SK-N-SH treated with all-trans-retinoic acid at 6 μM for 48 hours (cell line): ENCODE measurements at regions not wholly inside any gene's neighbourhood (a gene's known extent, or its start where the extent isn't known, plus 50 kb on each side); places are given as distances from the start of the nearest gene placed in this dataset.

ENCODE experiments used
- ATAC-seq: fragments of 200-7000 bp; cut with Tn5 transposase; 3 replicates; pipeline ENCODE4 v1.9.1; 2020; ENCODE audit warnings: mild to moderate bottlenecking, moderate library complexity
- ARNTL ChIP-seq: fragments of 450-650 bp; formaldehyde crosslinking; IDR thresholded peaks from 2 replicates; pipeline ENCODE4 v1.5.0; 2020; ENCODE audit warnings: low read depth, mild to moderate bottlenecking, moderate library complexity, borderline replicate concordance
- BACH2 ChIP-seq: fragments of 250-450 bp; sonication (Bioruptor Pico); IDR thresholded peaks from 2 replicates; pipeline ENCODE4 v1.9.0; 2021; ENCODE audit warnings: mild to moderate bottlenecking, borderline replicate concordance
- CREB5 ChIP-seq: fragments of 250-450 bp; sonication (Bioruptor Pico); IDR thresholded peaks from 2 replicates; pipeline ENCODE4 v1.5.1; 2020; ENCODE audit warnings: low read depth, mild to moderate bottlenecking, moderate library complexity
- CSDC2 ChIP-seq: fragments of 250-450 bp; sonication (Bioruptor Pico); IDR thresholded peaks from 2 replicates; pipeline ENCODE4 v1.5.0; 2020; ENCODE audit warnings: mild to moderate bottlenecking, moderate library complexity
- CSRNP3 ChIP-seq: fragments of 250-450 bp; sonication (Bioruptor Pico); IDR thresholded peaks from 2 replicates; pipeline ENCODE4 v1.5.1; 2021; ENCODE audit warnings: mild to moderate bottlenecking, moderate library complexity
- ESRRG ChIP-seq: fragments of 250-450 bp; sonication (Bioruptor Pico); IDR thresholded peaks from 2 replicates; pipeline ENCODE4 v1.6.1; 2021; ENCODE audit warnings: mild to moderate bottlenecking
- ISL1 ChIP-seq: fragments of 250-450 bp; sonication (Bioruptor Pico); IDR thresholded peaks from 2 replicates; pipeline ENCODE4 v2.1.2; 2022; ENCODE audit warnings: mild to moderate bottlenecking, moderate library complexity
- OSR1 ChIP-seq: fragments of 250-450 bp; sonication (Bioruptor Pico); IDR thresholded peaks from 2 replicates; pipeline ENCODE4 v1.8.0; 2022; ENCODE audit warnings: moderate library complexity, mild to moderate bottlenecking, inconsistent platforms
- PPARA ChIP-seq: fragments of 250-450 bp; sonication (Bioruptor Pico); IDR thresholded peaks from 2 replicates; pipeline ENCODE4 v1.5.0; 2020; ENCODE audit warnings: mild to moderate bottlenecking, borderline replicate concordance
- RARB ChIP-seq: fragments of 250-450 bp; sonication (Bioruptor Pico); IDR thresholded peaks from 2 replicates; pipeline ENCODE4 v1.8.0; 2021; ENCODE audit warnings: mild to moderate bottlenecking, moderate library complexity
- TOX ChIP-seq: fragments of 250-450 bp; sonication (Bioruptor Pico); IDR thresholded peaks from 2 replicates; pipeline ENCODE4 v1.8.0; 2021; ENCODE audit warnings: mild to moderate bottlenecking, moderate library complexity, borderline replicate concordance
- ZC3H10 ChIP-seq: fragments of 250-450 bp; sonication (Bioruptor Pico); IDR thresholded peaks from 2 replicates; pipeline ENCODE4 v1.5.1; 2021; ENCODE audit warnings: mild to moderate bottlenecking, moderate library complexity
- ZFP3 ChIP-seq: fragments of 250-450 bp; sonication (Bioruptor Pico); IDR thresholded peaks from 2 replicates; pipeline ENCODE4 v1.5.0; 2020; ENCODE audit warnings: mild to moderate bottlenecking, moderate library complexity
- ZFP30 ChIP-seq: fragments of 450-650 bp; formaldehyde crosslinking; IDR thresholded peaks from 2 replicates; pipeline ENCODE4 v1.5.0; 2022; ENCODE audit warnings: mild to moderate bottlenecking, moderate library complexity
- ZNF565 ChIP-seq: fragments of 450-650 bp; formaldehyde crosslinking; conservative IDR thresholded peaks from 2 replicates; pipeline ENCODE4 v1.5.0; 2020; ENCODE audit warnings: low read depth, mild to moderate bottlenecking, moderate library complexity
- ZNF70 ChIP-seq: fragments of 450-650 bp; formaldehyde crosslinking; IDR thresholded peaks from 2 replicates; pipeline ENCODE4 v1.5.0; 2020; ENCODE audit warnings: mild to moderate bottlenecking, moderate library complexity
- ZNF8 ChIP-seq: fragments of 450-650 bp; formaldehyde crosslinking; IDR thresholded peaks from 2 replicates; pipeline ENCODE4 v1.5.0; 2020; ENCODE audit warnings: mild to moderate bottlenecking, moderate library complexity
- TF ChIP-seq, protein P1 (sequence below): fragments of 250-450 bp; sonication (Bioruptor Pico); IDR thresholded peaks from 2 replicates; pipeline ENCODE4 v1.5.0; 2020; ENCODE audit warnings: mild to moderate bottlenecking, moderate library complexity
- TF ChIP-seq, protein P2 (sequence below): fragments of 250-450 bp; sonication (Bioruptor Pico); IDR thresholded peaks from 2 replicates; pipeline ENCODE4 v1.8.0; 2021; ENCODE audit warnings: low read depth, mild to moderate bottlenecking, moderate library complexity, borderline replicate concordance
- TF ChIP-seq, protein P3 (sequence below): fragments of 250-450 bp; sonication (Bioruptor Pico); IDR thresholded peaks from 2 replicates; pipeline ENCODE4 v1.8.0; 2020; ENCODE audit warnings: mild to moderate bottlenecking, moderate library complexity, borderline replicate concordance

DNA sequence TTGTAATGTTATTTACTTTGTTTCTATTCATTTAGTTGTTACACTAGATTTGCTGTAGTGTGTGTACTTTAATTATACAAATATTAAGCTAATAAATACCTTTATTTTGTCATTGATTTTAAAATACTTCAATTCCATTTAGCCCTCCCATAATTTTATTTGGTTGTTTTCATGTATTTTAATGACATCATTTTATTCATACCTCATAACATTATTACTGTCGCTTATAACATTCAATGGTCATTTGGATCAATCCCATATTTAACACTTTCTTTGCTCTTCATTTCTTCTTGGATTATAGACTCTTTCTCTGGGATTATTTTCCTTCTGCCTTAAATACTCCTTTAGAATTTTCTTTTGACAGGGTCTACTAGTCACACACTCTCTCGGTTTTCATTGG, 86.6 kb upstream of the CAND1 start:
- no peak for ATAC-seq
- TF ChIP-seq OSR1 (CRISPR knock-in tag) (no peak), ZNF70 (CRISPR knock-in tag) (no peak), RARB (CRISPR knock-in tag) (no peak), ZFP3 (no peak), ZC3H10 (CRISPR knock-in tag) (no peak), PPARA (CRISPR knock-in tag) (no peak), ESRRG (CRISPR knock-in tag) (no peak), ZNF565 (CRISPR knock-in tag) (no peak), CSDC2 (CRISPR knock-in tag) (no peak), CREB5 (CRISPR knock-in tag) (no peak), ISL1 (CRISPR knock-in tag) (no peak), BACH2 (CRISPR knock-in tag) (no peak)
- TF ChIP-seq, protein P1, sequence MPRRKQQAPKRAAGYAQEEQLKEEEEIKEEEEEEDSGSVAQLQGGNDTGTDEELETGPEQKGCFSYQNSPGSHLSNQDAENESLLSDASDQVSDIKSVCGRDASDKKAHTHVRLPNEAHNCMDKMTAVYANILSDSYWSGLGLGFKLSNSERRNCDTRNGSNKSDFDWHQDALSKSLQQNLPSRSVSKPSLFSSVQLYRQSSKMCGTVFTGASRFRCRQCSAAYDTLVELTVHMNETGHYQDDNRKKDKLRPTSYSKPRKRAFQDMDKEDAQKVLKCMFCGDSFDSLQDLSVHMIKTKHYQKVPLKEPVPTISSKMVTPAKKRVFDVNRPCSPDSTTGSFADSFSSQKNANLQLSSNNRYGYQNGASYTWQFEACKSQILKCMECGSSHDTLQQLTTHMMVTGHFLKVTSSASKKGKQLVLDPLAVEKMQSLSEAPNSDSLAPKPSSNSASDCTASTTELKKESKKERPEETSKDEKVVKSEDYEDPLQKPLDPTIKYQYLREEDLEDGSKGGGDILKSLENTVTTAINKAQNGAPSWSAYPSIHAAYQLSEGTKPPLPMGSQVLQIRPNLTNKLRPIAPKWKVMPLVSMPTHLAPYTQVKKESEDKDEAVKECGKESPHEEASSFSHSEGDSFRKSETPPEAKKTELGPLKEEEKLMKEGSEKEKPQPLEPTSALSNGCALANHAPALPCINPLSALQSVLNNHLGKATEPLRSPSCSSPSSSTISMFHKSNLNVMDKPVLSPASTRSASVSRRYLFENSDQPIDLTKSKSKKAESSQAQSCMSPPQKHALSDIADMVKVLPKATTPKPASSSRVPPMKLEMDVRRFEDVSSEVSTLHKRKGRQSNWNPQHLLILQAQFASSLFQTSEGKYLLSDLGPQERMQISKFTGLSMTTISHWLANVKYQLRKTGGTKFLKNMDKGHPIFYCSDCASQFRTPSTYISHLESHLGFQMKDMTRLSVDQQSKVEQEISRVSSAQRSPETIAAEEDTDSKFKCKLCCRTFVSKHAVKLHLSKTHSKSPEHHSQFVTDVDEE (CRISPR knock-in tag): no peak

- 0 out of 3 replicates have a peak, but pooled peaks have one; percentile 37 for ATAC-seq
- TF ChIP-seq PPARA (CRISPR knock-in tag) (no peak), OSR1 (CRISPR knock-in tag) (no peak), ARNTL (CRISPR knock-in tag) (no peak), CSRNP3 (no peak), BACH2 (CRISPR knock-in tag) (no peak), ISL1 (CRISPR knock-in tag) (no peak), TOX (no peak), ZNF565 (CRISPR knock-in tag) (no peak), ZNF8 (CRISPR knock-in tag) (no peak), ZFP30 (CRISPR knock-in tag) (no peak), ZNF70 (CRISPR knock-in tag) (no peak), ESRRG (CRISPR knock-in tag) (no peak), RARB (CRISPR knock-in tag) (no peak)
- TF ChIP-seq, protein P2, sequence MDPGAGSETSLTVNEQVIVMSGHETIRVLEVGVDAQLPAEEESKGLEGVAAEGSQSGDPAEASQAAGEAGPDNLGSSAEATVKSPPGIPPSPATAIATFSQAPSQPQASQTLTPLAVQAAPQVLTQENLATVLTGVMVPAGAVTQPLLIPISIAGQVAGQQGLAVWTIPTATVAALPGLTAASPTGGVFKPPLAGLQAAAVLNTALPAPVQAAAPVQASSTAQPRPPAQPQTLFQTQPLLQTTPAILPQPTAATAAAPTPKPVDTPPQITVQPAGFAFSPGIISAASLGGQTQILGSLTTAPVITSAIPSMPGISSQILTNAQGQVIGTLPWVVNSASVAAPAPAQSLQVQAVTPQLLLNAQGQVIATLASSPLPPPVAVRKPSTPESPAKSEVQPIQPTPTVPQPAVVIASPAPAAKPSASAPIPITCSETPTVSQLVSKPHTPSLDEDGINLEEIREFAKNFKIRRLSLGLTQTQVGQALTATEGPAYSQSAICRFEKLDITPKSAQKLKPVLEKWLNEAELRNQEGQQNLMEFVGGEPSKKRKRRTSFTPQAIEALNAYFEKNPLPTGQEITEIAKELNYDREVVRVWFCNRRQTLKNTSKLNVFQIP (CRISPR knock-in tag): no peak
- TF ChIP-seq, protein P3, sequence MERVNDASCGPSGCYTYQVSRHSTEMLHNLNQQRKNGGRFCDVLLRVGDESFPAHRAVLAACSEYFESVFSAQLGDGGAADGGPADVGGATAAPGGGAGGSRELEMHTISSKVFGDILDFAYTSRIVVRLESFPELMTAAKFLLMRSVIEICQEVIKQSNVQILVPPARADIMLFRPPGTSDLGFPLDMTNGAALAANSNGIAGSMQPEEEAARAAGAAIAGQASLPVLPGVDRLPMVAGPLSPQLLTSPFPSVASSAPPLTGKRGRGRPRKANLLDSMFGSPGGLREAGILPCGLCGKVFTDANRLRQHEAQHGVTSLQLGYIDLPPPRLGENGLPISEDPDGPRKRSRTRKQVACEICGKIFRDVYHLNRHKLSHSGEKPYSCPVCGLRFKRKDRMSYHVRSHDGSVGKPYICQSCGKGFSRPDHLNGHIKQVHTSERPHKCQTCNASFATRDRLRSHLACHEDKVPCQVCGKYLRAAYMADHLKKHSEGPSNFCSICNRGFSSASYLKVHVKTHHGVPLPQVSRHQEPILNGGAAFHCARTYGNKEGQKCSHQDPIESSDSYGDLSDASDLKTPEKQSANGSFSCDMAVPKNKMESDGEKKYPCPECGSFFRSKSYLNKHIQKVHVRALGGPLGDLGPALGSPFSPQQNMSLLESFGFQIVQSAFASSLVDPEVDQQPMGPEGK (CRISPR knock-in tag): no peak
- TF ChIP-seq, protein P1 (CRISPR knock-in tag): no peak
These were observed 75.5 kb upstream of the CAND1 start for GRCh38 chr12:67193704-67194103.
